ENCODE measurements at regions not wholly inside any gene's neighbourhood (a gene's known extent, or its start where the extent isn't known, plus 50 kb on each side); places are given as distances from the start of the nearest gene placed in this dataset.
A peak's percentile ranks its signal among the peaks of the same experiment; 100 is the strongest.

- in situ Hi-C loops (cut with HindIII; ENCODE audit: low sequenced_read_pairs), result no loop called here
- no peak overlapping the region for H3K4me3 ChIP-seq (ENCODE audit: low read depth, low read length)
- TF ChIP-seq CTCF (IDR thresholded peaks at IDR 0.05; ENCODE audit: low read depth, low read length), result no peak
- DNase-seq (ENCODE audit: low read depth, low spot score), result no peak
Measured at GRCh38 chr9:82784589-82784988, 278.4 kb downstream of the RASEF start.

- in situ Hi-C loops (cut with HindIII; ENCODE audit: low sequenced_read_pairs), result no loop called here
- no peak overlapping the region for H3K4me3 ChIP-seq (ENCODE audit: low read depth, low read length)
- no peak for DNase-seq (ENCODE audit: low read depth, low spot score)
- TF ChIP-seq CTCF (IDR thresholded peaks at IDR 0.05; ENCODE audit: low read depth, low read length), result no peak
Measured at GRCh38 chr9:82789155-82789824, 273.7 kb downstream of the RASEF start.

GRCh38 chr9:82790875-82791274 is 272.1 kb downstream of the RASEF start:
- in situ Hi-C loops (cut with HindIII; ENCODE audit: low sequenced_read_pairs), result no loop called here
- H3K4me3 ChIP-seq (ENCODE audit: low read depth, low read length), result no peak overlapping the region
- no peak for DNase-seq (ENCODE audit: low read depth, low spot score)
- no peak for TF ChIP-seq CTCF (IDR thresholded peaks at IDR 0.05; ENCODE audit: low read depth, low read length)

GRCh38 chr9:82791692-82792091 is 271.2 kb downstream of the RASEF start:
- no peak for DNase-seq (ENCODE audit: low read depth, low spot score)
- in situ Hi-C loops (cut with HindIII; ENCODE audit: low sequenced_read_pairs), result no loop called here
- TF ChIP-seq CTCF (IDR thresholded peaks at IDR 0.05; ENCODE audit: low read depth, low read length), result no peak
- no peak overlapping the region for H3K4me3 ChIP-seq (ENCODE audit: low read depth, low read length)

DNA sequence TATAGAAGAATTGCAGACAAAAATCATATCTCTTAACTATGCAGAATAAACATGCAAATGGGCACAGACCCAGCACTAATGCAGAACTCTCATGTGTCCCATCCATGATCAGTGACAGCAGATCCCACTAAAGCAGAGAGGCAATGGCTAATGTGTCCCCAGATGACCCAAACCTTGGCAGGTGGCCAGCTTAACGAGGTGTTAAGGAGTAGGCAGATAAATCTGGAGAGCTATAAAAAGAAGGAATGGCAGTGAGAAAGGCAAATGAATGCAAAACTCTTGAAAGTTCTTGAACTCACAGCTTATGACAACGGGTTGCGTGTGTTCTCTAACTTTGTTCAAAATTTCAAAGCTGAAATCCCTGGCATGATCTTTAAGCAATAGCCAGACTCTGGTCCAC is 265.4 kb downstream of the RASEF start:
- no peak for TF ChIP-seq CTCF (IDR thresholded peaks at IDR 0.05; ENCODE audit: low read depth, low read length)
- in situ Hi-C loops (cut with HindIII; ENCODE audit: low sequenced_read_pairs), result no loop called here
- H3K4me3 ChIP-seq (ENCODE audit: low read depth, low read length), result no peak overlapping the region
- DNase-seq (ENCODE audit: low read depth, low spot score), result no peak

- H3K4me3 ChIP-seq (ENCODE audit: low read depth, low read length), result no peak overlapping the region
- in situ Hi-C loops (cut with HindIII; ENCODE audit: low sequenced_read_pairs), result no loop called here
- DNase-seq (ENCODE audit: low read depth, low spot score), result peak; percentile 24
- TF ChIP-seq CTCF (IDR thresholded peaks at IDR 0.05; ENCODE audit: low read depth, low read length), result no peak
Measured at GRCh38 chr9:82799286-82799685, 263.7 kb downstream of the RASEF start.

All from astrocyte of the spinal cord (primary cell).